ENCODE measurements at regions not wholly inside any gene's neighbourhood (a gene's known extent, or its start where the extent isn't known, plus 50 kb on each side); places are given as distances from the start of the nearest gene placed in this dataset.

GRCh38 chr10:120188950-120189349 is 268.1 kb upstream of the PLPP4 start:
- no peaks in the 10 kb centered on the region for H3K4me1 Mint-ChIP-seq (ENCODE audit: low read depth)
- no peaks in the 10 kb centered on the region for H3K9me3 Mint-ChIP-seq (ENCODE audit: low read depth)
- no peak for DNase-seq (ENCODE audit: low spot score)
- no peaks in the 10 kb centered on the region for H3K36me3 Mint-ChIP-seq (ENCODE audit: low read depth)
- TF ChIP-seq CTCF (IDR thresholded peaks at IDR 0.05): no peak
- no peaks in the 10 kb centered on the region for H3K27me3 Mint-ChIP-seq (ENCODE audit: low read depth)
- H3K27ac Mint-ChIP-seq (ENCODE audit: unreplicated experiment): no peak overlapping the region
- no peak overlapping the region for H3K4me3 Mint-ChIP-seq (ENCODE audit: unreplicated experiment)

- H3K4me1 Mint-ChIP-seq (ENCODE audit: low read depth): no peaks in the 10 kb centered on the region
- no peak overlapping the region for H3K4me3 Mint-ChIP-seq (ENCODE audit: unreplicated experiment)
- H3K27me3 Mint-ChIP-seq (ENCODE audit: low read depth): no peaks in the 10 kb centered on the region
- H3K9me3 Mint-ChIP-seq (ENCODE audit: low read depth): peaks cover 16% of the 10 kb centered on the region
- TF ChIP-seq CTCF (IDR thresholded peaks at IDR 0.05): no peak
- no peaks in the 10 kb centered on the region for H3K36me3 Mint-ChIP-seq (ENCODE audit: low read depth)
- no peak overlapping the region for H3K27ac Mint-ChIP-seq (ENCODE audit: unreplicated experiment)
- no peak for DNase-seq (ENCODE audit: low spot score)
Observed at GRCh38 chr10:120195984-120196712, 260.9 kb upstream of the PLPP4 start.

- peaks cover 4% of the 10 kb centered on the region for H3K27me3 Mint-ChIP-seq (ENCODE audit: low read depth)
- DNase-seq (ENCODE audit: low spot score): no peak
- H3K4me1 Mint-ChIP-seq (ENCODE audit: low read depth): no peaks in the 10 kb centered on the region
- no peaks in the 10 kb centered on the region for H3K36me3 Mint-ChIP-seq (ENCODE audit: low read depth)
- TF ChIP-seq CTCF (IDR thresholded peaks at IDR 0.05): no peak
- H3K9me3 Mint-ChIP-seq (ENCODE audit: low read depth): peaks cover 2% of the 10 kb centered on the region
- no peak overlapping the region for H3K4me3 Mint-ChIP-seq (ENCODE audit: unreplicated experiment)
- H3K27ac Mint-ChIP-seq (ENCODE audit: unreplicated experiment): no peak overlapping the region
Observed at GRCh38 chr10:120204877-120205276, 252.2 kb upstream of the PLPP4 start.

- Mint-ChIP-seq H3K4me1 (ENCODE audit: low read depth) (no peaks in the 10 kb centered on the region), H3K9me3 (ENCODE audit: low read depth) (no peaks in the 10 kb centered on the region), H3K36me3 (ENCODE audit: low read depth) (no peaks in the 10 kb centered on the region), H3K27me3 (ENCODE audit: low read depth) (peaks cover 4% of the 10 kb centered on the region), H3K4me3 (ENCODE audit: unreplicated experiment) (no peak overlapping the region), H3K27ac (ENCODE audit: unreplicated experiment) (no peak overlapping the region)
- TF ChIP-seq CTCF (IDR thresholded peaks at IDR 0.05): no peak
- no peak for DNase-seq (ENCODE audit: low spot score)
Observed at GRCh38 chr10:120205368-120206018, 251.5 kb upstream of the PLPP4 start.

GRCh38 chr10:120208488-120208887 is 248.5 kb upstream of the PLPP4 start:
- Mint-ChIP-seq H3K27ac (ENCODE audit: unreplicated experiment) (no peak overlapping the region), H3K4me3 (ENCODE audit: unreplicated experiment) (no peak overlapping the region), H3K27me3 (ENCODE audit: low read depth) (peaks cover 2% of the 10 kb centered on the region), H3K9me3 (ENCODE audit: low read depth) (peaks cover 5% of the 10 kb centered on the region), H3K36me3 (ENCODE audit: low read depth) (no peaks in the 10 kb centered on the region), H3K4me1 (ENCODE audit: low read depth) (no peaks in the 10 kb centered on the region)
- DNase-seq (ENCODE audit: low spot score): no peak
- TF ChIP-seq CTCF (IDR thresholded peaks at IDR 0.05): no peak

All from chondrocyte (in vitro differentiated cells).